Fibroblast of pulmonary artery (primary cell): ENCODE measurements at regions not wholly inside any gene's neighbourhood (a gene's known extent, or its start where the extent isn't known, plus 50 kb on each side); places are given as distances from the start of the nearest gene placed in this dataset.

Source experiments
- DNase-seq: peaks from one replicate; pipeline ENCODE4 v3.0.0-alpha.2; 2010; ENCODE audit warnings: low read depth
- H3K4me3 ChIP-seq: replicated peaks from 2 replicates; pipeline ENCODE4 v1.5.1; 2011; ENCODE audit warnings: low read depth, mild to moderate bottlenecking, control low read depth, low read length, moderate library complexity
- TF ChIP-seq, protein P1 (sequence below): IDR thresholded peaks from 2 replicates; pipeline ENCODE4 v1.5.1; 2011; ENCODE audit warnings: mild to moderate bottlenecking, control low read depth, low read length, inconsistent platforms; ENCODE audit errors: missing control alignments

DNA sequence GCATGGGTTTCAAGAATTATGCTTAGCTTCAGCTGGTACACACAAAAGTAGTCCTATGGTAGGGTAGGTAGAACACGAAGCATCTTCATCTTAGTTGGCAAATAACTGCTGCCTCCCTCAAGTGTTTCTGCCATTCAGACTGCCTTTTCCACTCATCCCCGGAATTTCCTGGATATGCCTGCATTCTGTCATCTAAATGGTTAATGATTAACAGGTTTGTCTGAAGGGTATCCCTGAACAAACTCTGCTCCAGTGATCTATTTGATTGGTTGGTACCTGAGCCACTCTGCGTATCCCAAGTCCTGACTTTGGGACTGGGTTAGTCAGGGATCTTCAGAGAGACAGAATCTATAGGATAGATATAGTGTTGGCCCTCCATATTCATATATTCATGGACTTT is 272.3 kb upstream of the RAG2 start:
- no peak for DNase-seq
- TF ChIP-seq, protein P1, sequence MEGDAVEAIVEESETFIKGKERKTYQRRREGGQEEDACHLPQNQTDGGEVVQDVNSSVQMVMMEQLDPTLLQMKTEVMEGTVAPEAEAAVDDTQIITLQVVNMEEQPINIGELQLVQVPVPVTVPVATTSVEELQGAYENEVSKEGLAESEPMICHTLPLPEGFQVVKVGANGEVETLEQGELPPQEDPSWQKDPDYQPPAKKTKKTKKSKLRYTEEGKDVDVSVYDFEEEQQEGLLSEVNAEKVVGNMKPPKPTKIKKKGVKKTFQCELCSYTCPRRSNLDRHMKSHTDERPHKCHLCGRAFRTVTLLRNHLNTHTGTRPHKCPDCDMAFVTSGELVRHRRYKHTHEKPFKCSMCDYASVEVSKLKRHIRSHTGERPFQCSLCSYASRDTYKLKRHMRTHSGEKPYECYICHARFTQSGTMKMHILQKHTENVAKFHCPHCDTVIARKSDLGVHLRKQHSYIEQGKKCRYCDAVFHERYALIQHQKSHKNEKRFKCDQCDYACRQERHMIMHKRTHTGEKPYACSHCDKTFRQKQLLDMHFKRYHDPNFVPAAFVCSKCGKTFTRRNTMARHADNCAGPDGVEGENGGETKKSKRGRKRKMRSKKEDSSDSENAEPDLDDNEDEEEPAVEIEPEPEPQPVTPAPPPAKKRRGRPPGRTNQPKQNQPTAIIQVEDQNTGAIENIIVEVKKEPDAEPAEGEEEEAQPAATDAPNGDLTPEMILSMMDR: no peak
- H3K4me3 ChIP-seq: no peak overlapping the region

DNA sequence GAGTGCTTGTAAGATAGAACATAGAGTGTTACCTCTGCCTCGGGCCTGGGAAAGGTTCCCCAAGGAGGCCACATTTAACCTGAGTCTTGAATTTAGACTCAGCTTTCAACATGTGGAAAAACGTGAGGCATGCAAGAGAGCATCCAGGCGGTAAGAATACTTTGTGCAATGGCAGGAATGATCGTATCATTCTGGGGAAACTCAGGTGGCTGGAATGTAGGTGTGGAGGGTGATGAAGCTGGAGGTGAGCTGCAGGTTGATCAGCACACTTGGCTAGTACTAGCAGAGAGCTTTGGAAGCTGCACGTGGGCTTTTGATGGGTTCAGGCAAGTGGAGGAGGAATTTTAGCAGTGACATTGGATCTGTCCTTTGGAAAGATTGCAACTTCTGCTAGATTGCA is 270.3 kb upstream of the RAG2 start:
- no peak overlapping the region for H3K4me3 ChIP-seq
- TF ChIP-seq, protein P1: no peak
- no peak for DNase-seq

DNA sequence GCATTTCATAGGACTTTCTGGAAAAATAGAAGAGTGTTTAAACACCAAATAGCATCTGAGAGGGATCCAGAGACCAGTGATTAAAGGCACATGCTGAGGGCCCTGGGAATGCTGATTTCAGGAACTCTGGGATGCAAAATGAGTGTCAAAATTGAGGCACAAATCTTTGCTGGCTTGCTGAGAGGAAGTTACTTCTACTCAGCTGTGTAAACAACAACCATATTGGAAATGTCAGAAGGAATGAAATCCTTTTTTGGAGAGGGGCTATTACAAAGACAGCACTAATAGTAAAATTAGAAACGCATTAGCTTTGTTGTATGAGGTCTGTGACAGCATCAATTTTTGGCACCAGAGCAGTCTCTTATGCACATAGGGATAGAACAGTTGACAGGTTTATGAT is 267.8 kb upstream of the RAG2 start:
- TF ChIP-seq, protein P1: no peak
- DNase-seq: no peak
- no peak overlapping the region for H3K4me3 ChIP-seq

DNA sequence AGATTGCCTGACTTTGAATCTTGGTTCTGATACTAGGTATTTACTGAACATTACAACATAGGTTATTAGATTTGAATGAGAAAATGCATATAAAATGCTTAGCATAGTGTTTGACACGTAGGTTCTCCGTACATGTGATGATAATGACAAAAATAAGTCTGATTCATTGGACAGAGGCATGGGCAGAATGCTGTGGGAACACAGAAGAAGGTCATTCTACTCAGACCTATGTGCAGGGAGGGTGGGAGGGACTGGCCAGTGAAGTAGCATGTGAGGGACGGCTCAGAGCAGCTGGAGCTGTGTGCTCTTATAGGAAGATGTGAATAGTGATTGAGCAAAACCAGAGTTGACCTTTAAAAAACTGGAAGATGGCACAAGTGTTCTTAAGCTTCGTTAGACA is 256.8 kb upstream of the RAG2 start:
- TF ChIP-seq, protein P1: no peak

DNA sequence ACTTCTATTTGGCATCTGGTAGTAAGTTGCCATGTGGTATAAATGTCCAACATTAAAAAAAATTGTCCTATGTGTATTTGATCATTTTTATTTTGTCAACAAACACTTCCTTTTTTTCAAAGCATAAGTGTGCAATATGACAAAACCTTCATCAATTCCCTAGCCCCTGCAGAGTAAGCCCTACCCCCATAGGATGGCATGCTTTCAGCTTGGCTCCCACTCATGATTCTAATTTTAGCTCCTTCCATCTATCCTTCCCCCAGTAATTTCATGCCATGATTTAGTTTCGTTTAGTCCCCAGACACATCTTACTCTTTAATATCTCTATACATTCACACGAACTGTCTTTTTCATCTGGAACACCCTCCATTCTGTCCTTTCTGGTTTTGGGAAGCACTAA is 250.6 kb upstream of the RAG2 start:
- no peak overlapping the region for H3K4me3 ChIP-seq
- no peak for DNase-seq
- TF ChIP-seq, protein P1: no peak

More for the DNA sequence above, 256.8 kb upstream of the RAG2 start:
- no peak overlapping the region for H3K4me3 ChIP-seq
- DNase-seq: no peak

DNA sequence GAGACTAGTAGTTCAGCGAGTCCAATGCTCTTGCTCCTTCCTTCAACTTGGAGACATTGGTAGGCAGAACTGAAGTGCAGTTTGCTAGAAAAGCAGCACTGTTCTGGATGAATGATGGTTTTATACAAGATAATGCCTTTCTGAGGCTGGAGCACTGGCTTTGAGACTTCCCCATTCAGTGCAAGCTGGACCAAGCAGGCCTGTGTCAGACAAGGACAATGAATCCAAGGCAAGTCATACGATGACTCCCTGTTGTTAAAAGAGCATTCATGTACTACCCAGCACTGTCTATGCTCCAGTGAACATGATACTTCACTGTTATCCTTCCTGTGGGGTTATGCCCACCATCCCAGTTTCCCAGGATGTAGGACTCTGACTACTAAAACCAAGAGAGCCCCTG is 242.3 kb upstream of the RAG2 start:
- no peak overlapping the region for H3K4me3 ChIP-seq
- TF ChIP-seq, protein P1: no peak
- no peak for DNase-seq

DNA sequence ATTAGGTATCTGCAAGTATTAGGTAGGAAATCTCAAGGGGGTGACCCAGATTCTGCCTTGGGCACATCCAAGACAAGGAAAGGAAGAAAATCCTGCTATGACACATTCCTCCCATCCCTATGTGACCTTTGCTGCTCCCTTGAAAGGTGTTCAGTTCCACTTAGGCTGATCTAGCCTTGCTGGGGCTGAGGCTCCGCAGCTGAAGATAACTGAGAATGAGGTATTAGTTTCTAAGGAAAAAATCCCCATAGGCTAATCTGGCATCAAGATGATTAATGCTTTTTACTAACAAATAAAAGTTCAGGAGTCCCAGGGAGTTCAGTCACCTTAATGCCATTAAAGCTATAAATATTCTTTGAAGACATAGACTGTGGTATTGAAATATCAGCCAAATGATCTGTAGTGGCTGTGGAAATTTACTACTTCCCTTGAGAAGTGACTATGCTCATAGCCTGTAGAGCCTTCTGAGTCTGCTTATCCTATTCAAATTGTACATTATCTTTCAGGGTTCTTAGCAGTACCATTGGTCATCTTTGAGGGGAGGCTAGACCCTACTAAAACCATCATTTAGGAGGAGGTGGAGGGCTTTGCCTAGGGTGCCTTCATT is 239.9 kb upstream of the RAG2 start:
- TF ChIP-seq, protein P1: no peak
- no peak overlapping the region for H3K4me3 ChIP-seq
- no peak for DNase-seq
